KMS-11 (cell line): ENCODE measurements at regions not wholly inside any gene's neighbourhood (a gene's known extent, or its start where the extent isn't known, plus 50 kb on each side); places are given as distances from the start of the nearest gene placed in this dataset.

ENCODE experiments used
- H2AFZ ChIP-seq: fragments of 200-600 bp; sonication (generic); 2 replicates; pipeline ENCODE4 v1.6.1; 2016; ENCODE audit warnings: antibody characterized with exemption, mixed run types, low read depth
- H3K27ac ChIP-seq: fragments of 200-600 bp; sonication (generic); 2 replicates; pipeline ENCODE4 v1.6.1; 2016; ENCODE audit warnings: mild to moderate bottlenecking, mixed run types
- H3K27me3 ChIP-seq: fragments of 200-600 bp; sonication (generic); 2 replicates; pipeline ENCODE4 v1.6.1; 2017; ENCODE audit warnings: mild to moderate bottlenecking, low read depth, mixed run types, moderate library complexity; ENCODE audit not compliant: insufficient read depth
- H3K36me3 ChIP-seq: fragments of 200-600 bp; sonication (generic); 2 replicates; pipeline ENCODE4 v1.6.1; 2017; ENCODE audit warnings: mild to moderate bottlenecking, mixed run types; ENCODE audit not compliant: insufficient read depth
- H3K4me1 ChIP-seq: fragments of 200-600 bp; sonication (generic); 2 replicates; pipeline ENCODE4 v1.6.1; 2016; ENCODE audit warnings: mild to moderate bottlenecking, low read depth, mixed run types; ENCODE audit not compliant: poor library complexity, severe bottlenecking
- H3K4me2 ChIP-seq: fragments of 200-600 bp; sonication (generic); 2 replicates; pipeline ENCODE4 v1.7.0; 2016; ENCODE audit warnings: mild to moderate bottlenecking, mixed run types
- H3K4me3 ChIP-seq: fragments of 200-600 bp; sonication (generic); IDR thresholded peaks from 2 replicates; pipeline ENCODE4 v1.6.1; 2017; ENCODE audit warnings: low read depth, low read length, mixed read lengths; ENCODE audit not compliant: insufficient read depth
- H3K79me2 ChIP-seq: fragments of 200-600 bp; sonication (generic); 2 replicates; pipeline ENCODE4 v1.6.1; 2016; ENCODE audit warnings: low read depth, mixed run types; ENCODE audit not compliant: insufficient read depth
- H3K9ac ChIP-seq: fragments of 200-600 bp; sonication (generic); 2 replicates; pipeline ENCODE4 v1.6.1; 2016; ENCODE audit warnings: mild to moderate bottlenecking, mixed run types
- H4K20me1 ChIP-seq: fragments of 200-600 bp; sonication (generic); 2 replicates; pipeline ENCODE4 v1.6.1; 2016; ENCODE audit warnings: mild to moderate bottlenecking, mixed run types; ENCODE audit not compliant: insufficient read depth
- TF ChIP-seq, protein P1 (sequence below): fragments of 200-600 bp; sonication (generic); conservative IDR thresholded peaks from 2 replicates; pipeline ENCODE4 v1.6.1; 2017; ENCODE audit warnings: low read depth, mild to moderate bottlenecking, antibody characterized with exemption, low read length, moderate library complexity, mixed read lengths

DNA sequence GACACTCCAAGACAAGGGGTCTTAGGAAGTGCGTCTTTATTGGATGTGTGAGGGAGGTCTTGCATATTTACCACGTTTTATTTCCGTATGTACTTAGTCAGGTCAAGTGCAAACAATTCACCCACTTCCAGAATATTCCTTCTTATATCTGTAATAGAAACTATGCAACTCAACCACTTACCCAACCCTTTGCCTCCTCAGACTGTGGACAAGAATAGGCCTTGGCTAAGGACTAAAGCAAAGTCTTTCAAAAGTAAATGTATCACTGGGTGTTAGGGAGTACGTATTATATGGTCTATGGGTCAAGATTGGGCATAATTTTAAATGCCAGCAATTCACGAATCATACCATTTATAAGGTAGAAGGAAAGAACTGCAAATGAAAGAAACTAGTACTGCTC, 484.8 kb downstream of the MBD2 start:
- no peak overlapping the region for H3K4me2 ChIP-seq
- no peak overlapping the region for H3K27ac ChIP-seq
- no peaks in the 10 kb centered on the region for H3K4me1 ChIP-seq
- H3K4me3 ChIP-seq = no peak overlapping the region
- H2AFZ ChIP-seq = no peak overlapping the region
- H4K20me1 ChIP-seq = no peaks in the 10 kb centered on the region
- H3K27me3 ChIP-seq = no peaks in the 10 kb centered on the region
- TF ChIP-seq, protein P1, sequence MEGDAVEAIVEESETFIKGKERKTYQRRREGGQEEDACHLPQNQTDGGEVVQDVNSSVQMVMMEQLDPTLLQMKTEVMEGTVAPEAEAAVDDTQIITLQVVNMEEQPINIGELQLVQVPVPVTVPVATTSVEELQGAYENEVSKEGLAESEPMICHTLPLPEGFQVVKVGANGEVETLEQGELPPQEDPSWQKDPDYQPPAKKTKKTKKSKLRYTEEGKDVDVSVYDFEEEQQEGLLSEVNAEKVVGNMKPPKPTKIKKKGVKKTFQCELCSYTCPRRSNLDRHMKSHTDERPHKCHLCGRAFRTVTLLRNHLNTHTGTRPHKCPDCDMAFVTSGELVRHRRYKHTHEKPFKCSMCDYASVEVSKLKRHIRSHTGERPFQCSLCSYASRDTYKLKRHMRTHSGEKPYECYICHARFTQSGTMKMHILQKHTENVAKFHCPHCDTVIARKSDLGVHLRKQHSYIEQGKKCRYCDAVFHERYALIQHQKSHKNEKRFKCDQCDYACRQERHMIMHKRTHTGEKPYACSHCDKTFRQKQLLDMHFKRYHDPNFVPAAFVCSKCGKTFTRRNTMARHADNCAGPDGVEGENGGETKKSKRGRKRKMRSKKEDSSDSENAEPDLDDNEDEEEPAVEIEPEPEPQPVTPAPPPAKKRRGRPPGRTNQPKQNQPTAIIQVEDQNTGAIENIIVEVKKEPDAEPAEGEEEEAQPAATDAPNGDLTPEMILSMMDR = no peak
- no peaks in the 10 kb centered on the region for H3K36me3 ChIP-seq
- no peaks in the 10 kb centered on the region for H3K79me2 ChIP-seq
- H3K9ac ChIP-seq = no peak overlapping the region

DNA sequence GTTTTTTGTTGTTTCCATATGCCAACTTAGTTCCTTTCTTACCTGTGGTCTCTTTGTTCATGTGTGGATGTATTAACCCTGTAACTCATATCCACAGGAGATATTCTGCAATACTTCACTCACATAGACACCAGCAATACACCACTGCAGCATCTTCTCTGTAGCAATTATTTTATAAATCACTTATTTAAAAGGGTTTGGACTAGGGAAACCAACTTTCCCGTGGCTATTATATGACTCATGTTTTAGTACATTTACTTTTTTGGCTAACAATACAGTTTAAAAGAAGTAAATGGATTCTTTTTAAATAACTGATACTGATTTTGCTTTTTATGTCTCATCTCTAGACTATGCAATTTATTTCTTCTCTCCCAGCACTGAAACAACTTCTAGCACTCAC, 488.9 kb downstream of the MBD2 start:
- Histone ChIP-seq H3K79me2 (no peaks in the 10 kb centered on the region), H3K9ac (no peak overlapping the region), H4K20me1 (no peaks in the 10 kb centered on the region), H3K36me3 (no peaks in the 10 kb centered on the region), H3K27me3 (no peaks in the 10 kb centered on the region), H3K4me3 (no peak overlapping the region), H3K4me1 (no peaks in the 10 kb centered on the region), H2AFZ (no peak overlapping the region), H3K27ac (no peak overlapping the region), H3K4me2 (no peak overlapping the region)
- TF ChIP-seq, protein P1 = no peak

DNA sequence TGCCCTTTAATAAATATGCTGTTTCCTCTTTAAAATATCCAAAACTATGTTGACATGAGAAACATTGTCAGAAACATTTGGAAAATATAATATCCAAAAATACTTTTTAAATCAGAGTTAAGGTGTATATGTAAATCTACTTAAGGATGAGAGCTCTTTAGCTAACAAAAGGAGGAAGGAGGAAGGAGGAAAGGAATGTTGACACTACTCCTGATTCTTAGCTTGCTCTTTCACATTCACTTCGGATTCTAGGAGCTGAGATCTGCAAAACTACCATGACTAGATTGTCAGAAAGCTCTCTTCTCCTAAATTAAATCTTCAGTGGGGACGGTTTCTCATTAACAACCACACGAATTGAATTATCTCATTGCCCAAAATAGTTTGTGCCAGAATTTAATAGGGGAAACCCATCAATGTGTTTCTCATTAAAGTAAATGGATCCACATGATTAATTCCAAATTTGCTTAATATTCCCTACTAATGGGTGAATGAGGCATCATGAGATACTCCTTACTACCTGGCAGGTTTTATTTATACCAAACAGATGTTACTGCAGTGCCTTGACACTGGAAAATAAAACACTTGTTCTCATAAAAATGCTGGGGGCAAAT, 509.1 kb downstream of the MBD2 start:
- H3K4me2 ChIP-seq = no peak overlapping the region
- TF ChIP-seq, protein P1 = no peak
- H3K9ac ChIP-seq = no peak overlapping the region
- no peak overlapping the region for H3K27ac ChIP-seq
- no peaks in the 10 kb centered on the region for H3K79me2 ChIP-seq
- no peak overlapping the region for H2AFZ ChIP-seq
- H3K4me1 ChIP-seq = no peaks in the 10 kb centered on the region
- H4K20me1 ChIP-seq = no peaks in the 10 kb centered on the region
- no peak overlapping the region for H3K4me3 ChIP-seq
- H3K27me3 ChIP-seq = no peaks in the 10 kb centered on the region
- no peaks in the 10 kb centered on the region for H3K36me3 ChIP-seq

DNA sequence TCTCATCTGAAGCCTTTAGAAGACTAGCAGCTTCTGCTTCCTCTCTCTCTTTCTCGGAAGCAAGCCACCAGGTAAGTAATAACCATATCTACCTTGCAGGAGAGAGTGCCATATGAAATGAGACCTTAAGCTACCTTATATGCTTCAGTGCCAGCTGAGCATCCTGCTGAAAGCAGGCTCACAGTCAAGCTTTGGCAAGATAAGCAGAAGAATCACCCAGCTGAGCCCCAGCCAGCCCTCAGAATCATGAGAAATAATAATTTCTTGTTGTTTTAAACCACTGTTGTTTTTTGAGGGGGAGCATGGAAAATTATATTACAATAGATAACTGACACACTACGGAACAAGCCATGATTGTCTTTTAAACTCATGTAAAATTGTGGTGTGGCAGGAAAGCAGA, 514.4 kb downstream of the MBD2 start:
- Histone ChIP-seq H3K27me3 (no peaks in the 10 kb centered on the region), H3K79me2 (no peaks in the 10 kb centered on the region), H3K4me1 (no peaks in the 10 kb centered on the region), H3K36me3 (no peaks in the 10 kb centered on the region), H2AFZ (no peak overlapping the region), H3K9ac (no peak overlapping the region), H3K4me3 (no peak overlapping the region), H3K27ac (no peak overlapping the region), H3K4me2 (no peak overlapping the region), H4K20me1 (no peaks in the 10 kb centered on the region)
- TF ChIP-seq, protein P1 = no peak
